ENCODE measurements at regions not wholly inside any gene's neighbourhood (a gene's known extent, or its start where the extent isn't known, plus 50 kb on each side); places are given as distances from the start of the nearest gene placed in this dataset.

DNA sequence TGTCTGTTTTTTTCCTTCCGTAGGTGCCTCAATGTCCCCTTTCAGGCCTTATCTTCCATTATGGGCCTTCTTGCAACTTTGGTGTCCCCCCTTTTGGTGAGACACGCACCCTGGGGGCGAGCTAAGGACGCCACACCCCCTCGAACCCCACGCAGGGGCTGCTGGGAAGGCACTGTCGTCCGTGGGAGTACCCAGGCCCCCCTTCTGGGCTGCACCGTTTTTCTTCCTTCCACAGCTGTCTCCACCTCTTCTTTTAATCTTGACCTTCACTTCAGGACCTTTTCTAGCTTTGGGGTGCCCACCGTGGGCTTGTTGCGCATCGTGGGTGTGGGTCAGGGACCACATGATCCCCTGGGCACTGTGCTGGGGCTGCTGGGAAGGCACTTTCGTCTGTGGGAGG is 271.8 kb downstream of the ALG10 start:
- WGBS (ENCODE audit: insufficient coverage) = 77% methylated on average over 13 of the region's 13 CpGs
- Histone ChIP-seq H3K36me3 (ENCODE audit: control insufficient read depth, insufficient read depth, low read length) (no peaks in the 10 kb centered on the region), H3K4me1 (ENCODE audit: control insufficient read depth, insufficient read depth, low read length) (no peaks in the 10 kb centered on the region), H3K4me3 (ENCODE audit: low read depth, low read length) (no peak overlapping the region), H3K27ac (ENCODE audit: low read depth, low read length) (no peak overlapping the region), H3K27me3 (ENCODE audit: control insufficient read depth, insufficient read depth, low read length) (no peaks in the 10 kb centered on the region), H3K9me3 (ENCODE audit: control insufficient read depth, insufficient read depth, low read length) (peaks cover 19% of the 10 kb centered on the region)
- no peak for DNase-seq (ENCODE audit: low read depth in 4 of 6, low spot score in 6 of 6)

DNA sequence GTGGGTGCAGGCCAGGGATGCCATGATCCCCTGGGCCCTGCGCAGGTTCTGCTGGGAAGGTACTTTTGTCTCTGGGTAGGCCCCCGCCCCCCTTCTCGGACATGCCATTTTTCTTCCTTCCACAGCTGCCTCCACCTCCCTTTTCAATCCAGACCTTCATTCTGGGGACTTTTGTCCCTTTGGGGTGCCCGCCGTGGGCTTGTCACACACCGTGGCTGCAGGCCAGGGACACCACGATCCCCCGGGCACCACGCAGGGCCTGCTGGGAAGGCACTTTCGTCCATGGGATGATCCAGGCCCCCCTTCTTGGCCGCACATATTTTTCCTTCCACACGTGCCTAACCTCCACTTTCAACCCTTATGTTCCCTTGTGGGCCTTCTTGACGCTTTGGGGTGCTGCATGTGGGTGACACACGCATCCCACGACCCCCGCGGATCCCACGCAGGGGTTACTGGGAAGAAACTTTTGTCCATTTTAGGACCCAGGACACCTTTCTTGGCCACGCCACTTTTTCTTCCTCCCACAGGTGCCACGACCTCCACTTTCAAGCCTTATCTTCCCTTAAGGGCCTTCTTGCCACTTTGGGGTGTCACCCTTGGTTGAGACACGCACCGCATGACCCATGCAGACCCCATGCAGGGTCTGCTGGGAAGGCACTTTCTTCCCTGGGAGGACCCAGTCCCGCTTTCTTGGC is 272.5 kb downstream of the ALG10 start:
- no peak for DNase-seq (ENCODE audit: low read depth in 4 of 6, low spot score in 6 of 6)
- H3K27ac ChIP-seq (ENCODE audit: low read depth, low read length) = no peak overlapping the region
- no peak overlapping the region for H3K4me3 ChIP-seq (ENCODE audit: low read depth, low read length)
- H3K9me3 ChIP-seq (ENCODE audit: control insufficient read depth, insufficient read depth, low read length) = peaks cover 14% of the 10 kb centered on the region
- 83% methylated on average over 22 of the region's 23 CpGs for WGBS (ENCODE audit: insufficient coverage)
- H3K4me1 ChIP-seq (ENCODE audit: control insufficient read depth, insufficient read depth, low read length) = no peaks in the 10 kb centered on the region
- H3K27me3 ChIP-seq (ENCODE audit: control insufficient read depth, insufficient read depth, low read length) = no peaks in the 10 kb centered on the region
- H3K36me3 ChIP-seq (ENCODE audit: control insufficient read depth, insufficient read depth, low read length) = no peaks in the 10 kb centered on the region

DNA sequence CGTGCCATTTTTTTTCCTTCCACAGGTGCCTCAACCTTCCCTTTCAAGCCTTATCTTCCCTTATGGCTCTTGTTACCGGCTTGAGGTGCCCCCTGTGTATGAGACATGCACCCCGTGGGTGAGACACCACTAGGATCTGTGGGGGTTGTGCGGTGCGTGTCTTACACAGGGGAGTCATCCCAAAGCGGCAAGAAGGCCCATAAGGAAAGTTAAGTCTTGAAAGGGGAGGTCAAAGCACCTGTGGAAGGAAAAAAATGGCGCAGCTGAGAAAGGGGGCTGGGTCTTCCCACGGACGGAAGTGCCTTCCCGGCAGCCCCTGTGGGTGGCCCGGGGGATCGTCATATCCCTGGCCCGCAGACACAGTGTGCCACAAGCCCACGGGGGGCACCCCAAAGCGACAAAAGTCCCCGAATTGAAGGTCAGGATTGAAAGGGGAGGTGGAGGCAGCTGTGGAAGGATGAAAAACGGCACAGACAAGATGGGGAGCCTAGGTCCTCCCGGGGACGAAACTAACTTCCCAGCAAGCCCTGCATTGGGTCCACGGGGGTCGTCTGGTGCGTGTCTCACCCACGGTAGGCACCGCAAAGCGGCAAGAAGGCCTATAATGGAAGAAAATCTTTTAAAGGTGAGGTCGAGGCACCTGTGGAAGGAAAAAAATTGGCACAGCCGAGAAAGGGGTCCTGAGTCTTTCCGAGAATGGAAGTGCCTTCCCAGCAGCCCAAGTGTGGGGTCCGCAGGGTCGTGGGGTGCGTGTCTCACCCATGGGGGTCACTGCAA is 273.3 kb downstream of the ALG10 start:
- Histone ChIP-seq H3K4me1 (ENCODE audit: control insufficient read depth, insufficient read depth, low read length) (no peaks in the 10 kb centered on the region), H3K36me3 (ENCODE audit: control insufficient read depth, insufficient read depth, low read length) (no peaks in the 10 kb centered on the region), H3K4me3 (ENCODE audit: low read depth, low read length) (no peak overlapping the region), H3K27ac (ENCODE audit: low read depth, low read length) (no peak overlapping the region), H3K27me3 (ENCODE audit: control insufficient read depth, insufficient read depth, low read length) (no peaks in the 10 kb centered on the region), H3K9me3 (ENCODE audit: control insufficient read depth, insufficient read depth, low read length) (peaks cover 11% of the 10 kb centered on the region)
- DNase-seq (ENCODE audit: low read depth in 4 of 6, low spot score in 6 of 6) = no peak
- WGBS (ENCODE audit: insufficient coverage) = 78% methylated on average over 29 of the region's 31 CpGs

DNA sequence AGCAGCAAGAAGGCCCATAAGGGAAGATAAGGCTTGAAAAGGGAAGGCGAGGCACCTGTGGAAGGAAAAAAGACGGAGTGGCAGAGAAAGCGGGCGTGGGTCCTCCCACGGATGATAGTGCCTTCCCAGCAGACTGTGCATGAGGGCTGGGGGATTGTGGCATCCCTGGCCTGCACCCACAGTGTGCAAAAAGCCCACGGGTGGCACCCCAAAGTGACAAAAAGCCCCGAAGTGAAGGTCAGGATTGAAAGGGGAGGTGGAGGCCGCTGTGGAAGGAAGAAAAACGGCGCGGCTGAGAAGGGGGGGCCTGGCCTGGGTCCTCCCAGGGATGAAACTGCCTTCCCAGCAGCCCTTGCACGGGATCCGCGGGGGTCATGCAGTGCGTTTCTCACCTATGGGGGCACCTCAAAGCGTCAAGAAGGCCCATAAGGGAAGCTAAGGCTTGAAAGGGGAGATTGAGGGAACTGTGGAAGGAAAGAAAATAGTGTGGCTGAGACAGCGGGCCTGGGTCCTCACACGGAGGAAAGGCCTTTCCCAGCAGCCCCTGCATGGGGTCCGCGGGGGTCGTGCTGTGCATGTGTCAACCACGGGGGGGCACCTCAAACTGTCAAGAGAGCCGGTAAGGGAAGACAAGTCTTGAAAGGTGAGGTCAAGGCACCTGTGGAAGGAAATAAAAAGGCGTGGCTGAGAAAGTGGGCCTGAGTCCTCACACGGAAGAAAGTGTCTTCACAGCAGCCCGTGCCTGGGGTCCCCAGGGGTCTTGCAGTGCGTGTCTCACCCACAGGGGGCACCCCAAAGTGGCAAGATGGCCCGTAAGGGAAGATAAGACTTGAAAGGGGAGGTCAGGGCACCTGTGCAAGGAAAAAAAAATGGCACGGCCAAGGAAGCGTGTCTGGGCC is 274.1 kb downstream of the ALG10 start:
- Histone ChIP-seq H3K4me3 (ENCODE audit: low read depth, low read length) (no peak overlapping the region), H3K4me1 (ENCODE audit: control insufficient read depth, insufficient read depth, low read length) (no peaks in the 10 kb centered on the region), H3K9me3 (ENCODE audit: control insufficient read depth, insufficient read depth, low read length) (peaks cover 16% of the 10 kb centered on the region), H3K27me3 (ENCODE audit: control insufficient read depth, insufficient read depth, low read length) (no peaks in the 10 kb centered on the region), H3K36me3 (ENCODE audit: control insufficient read depth, insufficient read depth, low read length) (no peaks in the 10 kb centered on the region), H3K27ac (ENCODE audit: low read depth, low read length) (no peak overlapping the region)
- WGBS (ENCODE audit: insufficient coverage) = 71% methylated on average over 27 of the region's 30 CpGs
- DNase-seq (ENCODE audit: low read depth in 4 of 6, low spot score in 6 of 6) = no peak

DNA sequence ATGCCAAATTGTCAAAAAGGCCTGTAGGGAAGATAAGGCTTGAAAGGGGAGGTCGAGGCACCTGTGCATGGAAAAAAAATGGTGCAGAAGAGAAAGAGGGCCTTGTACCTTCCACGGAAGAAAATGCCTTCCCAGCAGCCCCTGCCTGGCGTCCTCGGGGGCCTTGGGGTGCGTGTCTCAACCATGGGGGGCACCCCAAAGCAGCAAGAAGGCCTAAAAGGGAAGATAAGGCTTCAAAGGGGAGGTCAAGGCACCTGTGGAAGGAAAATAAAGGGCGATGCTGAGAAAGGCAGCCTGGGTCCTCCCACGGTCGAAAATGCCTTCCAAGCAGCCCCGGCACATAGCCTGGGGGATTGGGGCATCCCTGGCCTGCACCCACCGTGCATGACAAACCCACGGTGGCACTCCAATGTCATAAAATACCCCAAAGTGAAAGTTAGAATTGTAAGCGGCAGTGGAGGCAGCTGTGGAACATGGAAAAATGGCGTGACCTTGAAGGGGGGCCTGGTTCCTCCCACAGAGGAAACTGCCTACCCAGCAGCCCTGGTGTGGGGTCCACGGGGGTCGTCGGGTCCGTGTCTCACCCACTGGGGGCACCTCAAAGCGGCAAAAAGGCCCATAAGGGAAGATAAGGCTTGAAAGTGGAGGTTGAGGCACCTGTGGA is 275.0 kb downstream of the ALG10 start:
- Histone ChIP-seq H3K36me3 (ENCODE audit: control insufficient read depth, insufficient read depth, low read length) (no peaks in the 10 kb centered on the region), H3K27ac (ENCODE audit: low read depth, low read length) (no peak overlapping the region), H3K27me3 (ENCODE audit: control insufficient read depth, insufficient read depth, low read length) (no peaks in the 10 kb centered on the region), H3K4me3 (ENCODE audit: low read depth, low read length) (no peak overlapping the region), H3K9me3 (ENCODE audit: control insufficient read depth, insufficient read depth, low read length) (peaks cover 17% of the 10 kb centered on the region), H3K4me1 (ENCODE audit: control insufficient read depth, insufficient read depth, low read length) (no peaks in the 10 kb centered on the region)
- no peak for DNase-seq (ENCODE audit: low read depth in 4 of 6, low spot score in 6 of 6)
- 53% methylated on average over 16 of the region's 18 CpGs for WGBS (ENCODE audit: insufficient coverage)

DNA sequence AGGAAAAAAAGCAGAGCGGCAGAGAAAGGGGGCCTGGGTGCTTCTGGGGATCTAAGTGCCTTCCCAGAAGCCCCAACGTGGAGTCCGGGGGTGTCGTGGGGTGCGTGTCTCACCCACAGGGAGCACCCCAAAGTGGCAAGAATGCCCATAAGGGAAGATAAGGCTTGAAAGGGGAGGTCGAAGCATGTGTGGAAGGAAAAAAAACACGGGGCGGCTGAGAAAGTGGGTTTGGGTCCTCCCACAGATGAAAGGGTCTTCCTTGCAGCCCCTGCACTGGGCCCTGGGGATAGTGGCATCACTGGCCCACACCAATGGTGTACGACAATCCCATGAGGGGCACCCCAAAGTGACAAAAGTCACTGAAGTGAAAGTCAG is 275.5 kb downstream of the ALG10 start:
- H3K27ac ChIP-seq (ENCODE audit: low read depth, low read length) = no peak overlapping the region
- H3K4me3 ChIP-seq (ENCODE audit: low read depth, low read length) = no peak overlapping the region
- no peaks in the 10 kb centered on the region for H3K27me3 ChIP-seq (ENCODE audit: control insufficient read depth, insufficient read depth, low read length)
- DNase-seq (ENCODE audit: low read depth in 4 of 6, low spot score in 6 of 6) = no peak
- 79% methylated on average over 9 of the region's 9 CpGs for WGBS (ENCODE audit: insufficient coverage)
- peaks cover 20% of the 10 kb centered on the region for H3K9me3 ChIP-seq (ENCODE audit: control insufficient read depth, insufficient read depth, low read length)
- H3K4me1 ChIP-seq (ENCODE audit: control insufficient read depth, insufficient read depth, low read length) = no peaks in the 10 kb centered on the region
- H3K36me3 ChIP-seq (ENCODE audit: control insufficient read depth, insufficient read depth, low read length) = no peaks in the 10 kb centered on the region

DNA sequence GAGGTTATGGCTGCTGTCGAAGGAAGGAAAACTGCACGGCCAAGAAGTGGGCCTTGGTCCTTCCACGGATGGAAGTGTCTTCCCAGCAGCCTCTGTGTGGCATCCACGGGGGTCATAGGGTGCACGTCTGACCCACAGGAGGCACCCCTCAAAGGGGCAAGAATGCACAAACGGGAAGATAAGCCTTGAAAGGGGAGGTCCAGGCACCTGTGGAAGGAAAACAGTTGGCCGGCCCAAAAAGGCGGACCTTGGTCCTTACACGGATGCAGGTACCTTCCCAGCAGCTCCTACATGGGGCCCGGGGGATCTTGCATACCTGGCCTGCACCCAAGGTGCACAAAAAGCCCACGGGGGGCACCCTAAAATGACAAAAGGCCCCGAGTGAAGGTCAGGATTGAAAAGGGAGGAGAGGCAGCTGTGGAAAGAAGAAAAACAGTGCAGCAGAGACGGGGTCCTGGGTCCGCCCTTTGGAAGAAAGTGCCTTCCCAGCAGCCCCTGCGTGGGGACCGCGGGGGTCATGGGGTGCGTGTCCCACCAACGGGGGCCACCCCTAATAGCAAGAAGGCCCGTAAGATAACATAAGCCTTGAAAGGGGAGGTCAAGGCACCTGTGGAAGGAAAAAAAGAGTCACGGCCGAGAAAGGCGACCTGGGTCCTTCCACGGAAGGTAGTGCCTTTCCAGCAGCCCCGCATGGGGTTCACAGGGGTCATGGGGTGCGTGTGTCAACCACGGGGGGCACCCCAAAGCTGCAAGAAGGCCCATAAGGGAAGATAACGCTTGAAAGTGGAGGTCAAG is 276.1 kb downstream of the ALG10 start:
- no peak overlapping the region for H3K27ac ChIP-seq (ENCODE audit: low read depth, low read length)
- WGBS (ENCODE audit: insufficient coverage) = 75% methylated on average over 28 of the region's 28 CpGs

DNA sequence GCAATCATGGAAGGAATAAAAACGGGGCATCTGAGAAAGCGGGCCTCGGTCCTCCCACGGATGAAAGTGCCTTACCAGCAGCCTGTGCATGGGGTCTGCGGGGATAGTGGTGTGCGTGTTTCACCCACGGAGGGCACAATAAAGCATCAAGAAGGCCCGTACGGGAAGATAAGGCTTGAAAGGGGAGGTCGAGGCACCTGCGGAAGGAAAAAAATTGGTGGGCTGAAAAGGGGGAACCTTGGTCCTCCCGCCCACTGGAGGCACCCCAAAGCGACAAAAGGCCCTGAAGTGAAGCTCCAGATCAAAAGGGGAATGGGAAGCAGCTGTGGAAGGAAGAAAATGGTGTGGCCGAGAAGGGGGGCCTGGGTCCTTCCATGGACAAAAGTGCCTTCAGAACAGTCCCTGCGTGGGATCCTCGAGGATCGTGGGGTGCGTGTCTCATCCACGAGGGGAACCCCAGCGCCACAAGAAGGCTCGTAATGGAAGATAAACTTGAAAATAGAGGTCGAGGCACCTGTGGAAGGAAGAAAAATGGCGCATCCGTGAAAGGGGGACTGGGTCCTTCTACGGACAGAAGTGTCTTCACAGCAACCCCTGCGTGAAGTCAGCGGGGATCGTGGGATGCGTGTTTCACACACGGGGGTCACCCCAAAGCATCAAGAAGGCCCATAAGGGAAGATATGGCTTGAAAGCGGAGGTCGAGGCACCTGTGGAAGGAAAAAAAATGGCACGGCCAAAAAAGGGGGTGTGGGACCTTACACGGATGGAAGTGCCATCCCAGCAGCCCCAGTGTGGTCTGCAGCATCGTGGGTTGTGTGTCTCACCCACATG is 276.9 kb downstream of the ALG10 start:
- Histone ChIP-seq H3K4me1 (ENCODE audit: control insufficient read depth, insufficient read depth, low read length) (no peaks in the 10 kb centered on the region), H3K27ac (ENCODE audit: low read depth, low read length) (no peak overlapping the region), H3K4me3 (ENCODE audit: low read depth, low read length) (no peak overlapping the region), H3K9me3 (ENCODE audit: control insufficient read depth, insufficient read depth, low read length) (peaks cover 16% of the 10 kb centered on the region), H3K36me3 (ENCODE audit: control insufficient read depth, insufficient read depth, low read length) (no peaks in the 10 kb centered on the region), H3K27me3 (ENCODE audit: control insufficient read depth, insufficient read depth, low read length) (no peaks in the 10 kb centered on the region)
- no peak for DNase-seq (ENCODE audit: low read depth in 4 of 6, low spot score in 6 of 6)
- WGBS (ENCODE audit: insufficient coverage) = 69% methylated on average over 35 of the region's 35 CpGs

More for the DNA sequence above, 276.1 kb downstream of the ALG10 start:
- Histone ChIP-seq H3K36me3 (ENCODE audit: control insufficient read depth, insufficient read depth, low read length) (no peaks in the 10 kb centered on the region), H3K4me3 (ENCODE audit: low read depth, low read length) (no peak overlapping the region), H3K9me3 (ENCODE audit: control insufficient read depth, insufficient read depth, low read length) (peaks cover 16% of the 10 kb centered on the region), H3K4me1 (ENCODE audit: control insufficient read depth, insufficient read depth, low read length) (no peaks in the 10 kb centered on the region), H3K27me3 (ENCODE audit: control insufficient read depth, insufficient read depth, low read length) (no peaks in the 10 kb centered on the region)
- DNase-seq (ENCODE audit: low read depth in 4 of 6, low spot score in 6 of 6) = no peak
